Testis (tissue), 2 donors: ENCODE measurements at regions not wholly inside any gene's neighbourhood (a gene's known extent, or its start where the extent isn't known, plus 50 kb on each side); places are given as distances from the start of the nearest gene placed in this dataset.
A peak's percentile ranks its signal among the peaks of the same experiment; 100 is the strongest.

Source experiments
- DNase-seq: peaks from one replicate; pipeline ENCODE4 v3.0.0-alpha.2; 2019
- H3K27ac ChIP-seq, 2 donors: fragments of 200-600 bp; sonication (generic); one replicate each; pipeline ENCODE4 v1.5.1; 2019
- H3K27me3 ChIP-seq: fragments of 200-600 bp; sonication (generic); one replicate; pipeline ENCODE4 v1.5.1; 2019
- H3K36me3 ChIP-seq: fragments of 200-600 bp; sonication (generic); one replicate; pipeline ENCODE4 v1.5.1; 2017; ENCODE audit warnings: low read depth; ENCODE audit errors: missing control alignments
- H3K4me1 ChIP-seq: fragments of 200-600 bp; sonication (generic); one replicate; pipeline ENCODE4 v1.5.1; 2019
- H3K4me3 ChIP-seq, 2 donors: fragments of 200-600 bp; sonication (generic); one replicate each; pipeline ENCODE4 v1.5.1; 2017 to 2019
- H3K9me3 ChIP-seq: fragments of 200-600 bp; sonication (generic); one replicate; pipeline ENCODE4 v1.5.1; 2017
- POLR2A ChIP-seq: fragments of 450-650 bp; IDR thresholded peaks from one replicate; pipeline ENCODE4 v1.6.1; 2017; ENCODE audit warnings: antibody characterized with exemption, mild to moderate bottlenecking, moderate library complexity
- WGBS, 2 donors: methylation state at CpG; one replicate each; pipeline ENCODE4 v1.1.5; 2018; 5-methylcytosine and 5-hydroxymethylcytosine counted together
- intact Hi-C: fragments of 100-400 bp; cut with DNase I; formaldehyde crosslinking; loops from one replicate; pipeline ENCODE4 v1.15.1; 2023; ENCODE audit warnings: low total_unique reads
- TF ChIP-seq, protein P1 (sequence below), 3 experiments: fragments of 450-650 bp in 2 of 3; fragments of 200-600 bp in 1 of 3; sonication (generic) in 1 of 3; IDR thresholded peaks; one replicate each; pipeline ENCODE4 v1.5.1; 2016 to 2019; ENCODE audit warnings: antibody characterized with exemption in 3 of 3, mild to moderate bottlenecking in 2 of 3, moderate library complexity in 1 of 3

- H3K9me3 ChIP-seq, result no peaks in the 10 kb centered on the region
- no peak for DNase-seq
- intact Hi-C loops, result no loop called here
- H3K36me3 ChIP-seq, result no peaks in the 10 kb centered on the region
- no peaks in the 10 kb centered on the region for H3K4me1 ChIP-seq
- TF ChIP-seq, protein P1, sequence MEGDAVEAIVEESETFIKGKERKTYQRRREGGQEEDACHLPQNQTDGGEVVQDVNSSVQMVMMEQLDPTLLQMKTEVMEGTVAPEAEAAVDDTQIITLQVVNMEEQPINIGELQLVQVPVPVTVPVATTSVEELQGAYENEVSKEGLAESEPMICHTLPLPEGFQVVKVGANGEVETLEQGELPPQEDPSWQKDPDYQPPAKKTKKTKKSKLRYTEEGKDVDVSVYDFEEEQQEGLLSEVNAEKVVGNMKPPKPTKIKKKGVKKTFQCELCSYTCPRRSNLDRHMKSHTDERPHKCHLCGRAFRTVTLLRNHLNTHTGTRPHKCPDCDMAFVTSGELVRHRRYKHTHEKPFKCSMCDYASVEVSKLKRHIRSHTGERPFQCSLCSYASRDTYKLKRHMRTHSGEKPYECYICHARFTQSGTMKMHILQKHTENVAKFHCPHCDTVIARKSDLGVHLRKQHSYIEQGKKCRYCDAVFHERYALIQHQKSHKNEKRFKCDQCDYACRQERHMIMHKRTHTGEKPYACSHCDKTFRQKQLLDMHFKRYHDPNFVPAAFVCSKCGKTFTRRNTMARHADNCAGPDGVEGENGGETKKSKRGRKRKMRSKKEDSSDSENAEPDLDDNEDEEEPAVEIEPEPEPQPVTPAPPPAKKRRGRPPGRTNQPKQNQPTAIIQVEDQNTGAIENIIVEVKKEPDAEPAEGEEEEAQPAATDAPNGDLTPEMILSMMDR (IDR thresholded peaks at IDR 0.05), result no peak
- no peak for TF ChIP-seq POLR2A
- no peak overlapping the region for H3K4me3 ChIP-seq
- 98 to 100% methylated on average over 1 of the region's 1 CpG for WGBS, 2 donors
- H3K27me3 ChIP-seq, result no peaks in the 10 kb centered on the region
- no peak overlapping the region for H3K27ac ChIP-seq
Observed at GRCh38 chr3:89619263-89619662, 511.8 kb downstream of the EPHA3 start.

DNA sequence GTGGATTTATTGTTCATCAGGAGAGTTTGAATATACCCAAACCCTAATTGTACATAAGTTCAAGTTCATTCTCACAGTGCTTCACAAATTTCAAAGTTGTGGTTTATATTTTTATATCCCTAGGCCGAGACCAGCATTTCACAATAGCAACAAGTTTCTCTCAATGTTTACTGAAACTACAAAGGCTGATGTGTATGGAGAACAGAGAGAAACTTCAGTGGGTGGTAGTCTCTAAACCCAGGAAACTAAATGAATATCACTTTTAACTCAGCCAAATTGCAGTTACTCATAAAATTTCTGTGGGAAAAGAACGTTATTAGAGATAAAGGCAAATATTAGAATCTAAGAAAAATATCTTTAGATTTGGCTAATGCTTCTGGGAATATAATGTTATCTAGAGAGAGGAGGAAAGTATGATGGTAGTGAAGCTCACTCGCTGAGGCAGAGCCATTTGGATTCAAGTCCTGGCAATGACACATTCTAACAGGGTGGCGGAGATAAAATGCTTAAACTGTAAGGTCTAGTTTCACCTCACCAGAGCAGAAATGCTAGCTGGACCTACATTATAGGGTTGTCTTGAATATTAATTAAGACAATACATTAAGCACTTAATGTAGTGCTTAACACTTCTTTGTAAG is 514.8 kb downstream of the EPHA3 start:
- H3K27ac ChIP-seq, result peak overlapping the region in 1 of 2 donors; percentile 46
- no peak for DNase-seq
- H3K36me3 ChIP-seq, result no peaks in the 10 kb centered on the region
- WGBS, 2 donors, result 54 to 58% methylated on average over 4 of the region's 4 CpGs
- intact Hi-C loops, result no loop called here
- H3K27me3 ChIP-seq, result no peaks in the 10 kb centered on the region
- no peaks in the 10 kb centered on the region for H3K9me3 ChIP-seq
- H3K4me3 ChIP-seq, result no peak overlapping the region
- no peaks in the 10 kb centered on the region for H3K4me1 ChIP-seq
- TF ChIP-seq, protein P1 (IDR thresholded peaks at IDR 0.05), result no peak
- no peak for TF ChIP-seq POLR2A

DNA sequence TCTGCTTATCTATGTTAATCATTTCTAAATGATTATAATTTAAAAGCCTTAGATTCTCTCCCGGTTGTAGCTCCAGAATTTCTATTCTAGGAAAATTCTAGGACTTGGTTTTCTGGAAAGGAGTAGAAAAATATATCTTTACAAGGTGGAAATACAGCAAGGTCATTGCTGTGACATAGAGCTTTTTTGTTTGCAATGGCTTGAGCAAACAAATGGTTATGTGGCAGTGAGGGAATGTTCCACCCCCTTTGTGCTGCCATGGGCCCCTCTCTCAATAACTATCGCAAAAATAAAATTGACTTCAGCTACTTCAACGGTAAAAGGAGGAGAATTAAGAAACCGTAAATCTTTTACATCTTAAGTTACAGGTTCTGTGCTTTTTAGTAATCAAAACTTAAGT is 517.1 kb downstream of the EPHA3 start:
- Histone ChIP-seq H3K9me3 (no peaks in the 10 kb centered on the region), H3K4me1 (no peaks in the 10 kb centered on the region), H3K27me3 (no peaks in the 10 kb centered on the region), H3K27ac (no peak overlapping the region), H3K4me3 (no peak overlapping the region), H3K36me3 (no peaks in the 10 kb centered on the region)
- 84 to 93% methylated on average over 4 of the region's 4 CpGs for WGBS, 2 donors
- intact Hi-C loops, result no loop called here
- TF ChIP-seq POLR2A, result no peak
- TF ChIP-seq, protein P1 (IDR thresholded peaks at IDR 0.05), result no peak
- no peak for DNase-seq

DNA sequence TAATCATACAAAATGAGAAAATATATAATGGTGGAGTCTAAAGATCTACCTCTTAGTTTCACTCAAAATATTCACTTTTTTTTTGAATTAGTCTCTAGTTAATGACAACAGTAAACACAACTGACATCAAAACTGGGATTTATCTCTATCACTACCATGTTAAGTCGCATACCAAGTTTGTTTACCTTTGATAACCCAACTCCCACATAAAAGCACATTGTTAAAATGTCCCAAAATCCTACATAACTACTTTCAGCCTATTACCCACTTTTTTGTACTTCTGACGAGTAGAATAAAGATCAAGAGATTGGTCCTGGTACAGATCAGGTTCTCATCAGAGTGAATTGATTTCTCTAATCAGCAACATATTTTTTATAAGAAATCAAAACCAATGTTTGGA is 518.5 kb downstream of the EPHA3 start:
- H3K4me1 ChIP-seq, result no peaks in the 10 kb centered on the region
- no peak for DNase-seq
- no peaks in the 10 kb centered on the region for H3K9me3 ChIP-seq
- TF ChIP-seq, protein P1 (IDR thresholded peaks at IDR 0.05), result no peak
- no peak for TF ChIP-seq POLR2A
- WGBS, 2 donors, result 62 to 71% methylated on average over 2 of the region's 2 CpGs
- H3K4me3 ChIP-seq, result no peak overlapping the region
- intact Hi-C loops, result no loop called here
- no peak overlapping the region for H3K27ac ChIP-seq
- no peaks in the 10 kb centered on the region for H3K27me3 ChIP-seq
- H3K36me3 ChIP-seq, result no peaks in the 10 kb centered on the region
